ENCODE measurements at regions not wholly inside any gene's neighbourhood (a gene's known extent, or its start where the extent isn't known, plus 50 kb on each side); places are given as distances from the start of the nearest gene placed in this dataset.

GRCh38 chr10:128632694-128633093, 506.5 kb upstream of the MKI67 start:
- Histone ChIP-seq H3K9ac (ENCODE audit: low read length) (no peak overlapping the region), H3K4me1 (ENCODE audit: low read length) (no peaks in the 10 kb centered on the region), H3K36me3 (replicated peaks; ENCODE audit: low read depth, low read length) (no peaks in the 10 kb centered on the region), H3K4me3 (ENCODE audit: low read length) (no peak overlapping the region), H3K9me3 (ENCODE audit: insufficient read depth, low read length) (no peaks in the 10 kb centered on the region), H3K4me2 (ENCODE audit: low read length) (no peak overlapping the region), H3K79me2 (ENCODE audit: low read length) (no peaks in the 10 kb centered on the region), H3K27me3 (ENCODE audit: low read depth, low read length) (no peaks in the 10 kb centered on the region), H4K20me1 (ENCODE audit: insufficient read depth, low read length) (no peaks in the 10 kb centered on the region), H3K27ac (ENCODE audit: low read length) (no peak overlapping the region), H2AFZ (ENCODE audit: low read depth, low read length) (no peak overlapping the region)
- TF ChIP-seq EZH2phosphoT487 (IDR thresholded peaks at IDR 0.05; ENCODE audit: low read depth) (no peak), CTCF (IDR thresholded peaks at IDR 0.05; ENCODE audit: low read depth, low read length) (no peak)

- Histone ChIP-seq H3K79me2 (ENCODE audit: low read length) (no peaks in the 10 kb centered on the region), H3K9me3 (ENCODE audit: insufficient read depth, low read length) (no peaks in the 10 kb centered on the region), H3K9ac (ENCODE audit: low read length) (no peak overlapping the region), H3K36me3 (replicated peaks; ENCODE audit: low read depth, low read length) (no peaks in the 10 kb centered on the region), H3K27ac (ENCODE audit: low read length) (no peak overlapping the region), H4K20me1 (ENCODE audit: insufficient read depth, low read length) (no peaks in the 10 kb centered on the region), H3K4me3 (ENCODE audit: low read length) (no peak overlapping the region), H3K27me3 (ENCODE audit: low read depth, low read length) (no peaks in the 10 kb centered on the region), H3K4me2 (ENCODE audit: low read length) (no peak overlapping the region), H3K4me1 (ENCODE audit: low read length) (no peaks in the 10 kb centered on the region), H2AFZ (ENCODE audit: low read depth, low read length) (no peak overlapping the region)
- no peak for TF ChIP-seq EZH2phosphoT487 (IDR thresholded peaks at IDR 0.05; ENCODE audit: low read depth)
- no peak for TF ChIP-seq CTCF (IDR thresholded peaks at IDR 0.05; ENCODE audit: low read depth, low read length)
Measured at GRCh38 chr10:128633864-128634540, 507.8 kb upstream of the MKI67 start.

GRCh38 chr10:128642023-128642422, 515.8 kb upstream of the MKI67 start:
- no peak for TF ChIP-seq EZH2phosphoT487 (IDR thresholded peaks at IDR 0.05; ENCODE audit: low read depth)
- no peak for TF ChIP-seq CTCF (IDR thresholded peaks at IDR 0.05; ENCODE audit: low read depth, low read length)
- no peaks in the 10 kb centered on the region for H3K4me1 ChIP-seq (ENCODE audit: low read length)
- no peaks in the 10 kb centered on the region for H3K36me3 ChIP-seq (replicated peaks; ENCODE audit: low read depth, low read length)
- H3K9ac ChIP-seq (ENCODE audit: low read length) = no peak overlapping the region
- no peaks in the 10 kb centered on the region for H3K9me3 ChIP-seq (ENCODE audit: insufficient read depth, low read length)
- H3K4me2 ChIP-seq (ENCODE audit: low read length) = no peak overlapping the region
- H3K4me3 ChIP-seq (ENCODE audit: low read length) = no peak overlapping the region
- H2AFZ ChIP-seq (ENCODE audit: low read depth, low read length) = no peak overlapping the region
- no peaks in the 10 kb centered on the region for H3K79me2 ChIP-seq (ENCODE audit: low read length)
- no peaks in the 10 kb centered on the region for H4K20me1 ChIP-seq (ENCODE audit: insufficient read depth, low read length)
- H3K27ac ChIP-seq (ENCODE audit: low read length) = no peak overlapping the region
- H3K27me3 ChIP-seq (ENCODE audit: low read depth, low read length) = no peaks in the 10 kb centered on the region

GRCh38 chr10:128642502-128642901, 516.3 kb upstream of the MKI67 start:
- no peaks in the 10 kb centered on the region for H3K9me3 ChIP-seq (ENCODE audit: insufficient read depth, low read length)
- no peak overlapping the region for H3K4me2 ChIP-seq (ENCODE audit: low read length)
- H2AFZ ChIP-seq (ENCODE audit: low read depth, low read length) = no peak overlapping the region
- no peak for TF ChIP-seq EZH2phosphoT487 (IDR thresholded peaks at IDR 0.05; ENCODE audit: low read depth)
- no peak for TF ChIP-seq CTCF (IDR thresholded peaks at IDR 0.05; ENCODE audit: low read depth, low read length)
- H3K27ac ChIP-seq (ENCODE audit: low read length) = no peak overlapping the region
- H3K36me3 ChIP-seq (replicated peaks; ENCODE audit: low read depth, low read length) = no peaks in the 10 kb centered on the region
- H3K4me3 ChIP-seq (ENCODE audit: low read length) = no peak overlapping the region
- no peaks in the 10 kb centered on the region for H3K27me3 ChIP-seq (ENCODE audit: low read depth, low read length)
- H4K20me1 ChIP-seq (ENCODE audit: insufficient read depth, low read length) = no peaks in the 10 kb centered on the region
- no peak overlapping the region for H3K9ac ChIP-seq (ENCODE audit: low read length)
- H3K4me1 ChIP-seq (ENCODE audit: low read length) = no peaks in the 10 kb centered on the region
- H3K79me2 ChIP-seq (ENCODE audit: low read length) = no peaks in the 10 kb centered on the region

Measured in OCI-LY3 (cell line).